LHCN-M2 (cell line): ENCODE measurements at regions not wholly inside any gene's neighbourhood (a gene's known extent, or its start where the extent isn't known, plus 50 kb on each side); places are given as distances from the start of the nearest gene placed in this dataset.
"Not testable (repeated sequence)": the region's sequence is repeated elsewhere in the genome, so short reads cannot be mapped to it uniquely, and the experiment has no call there.

ENCODE experiments used
- DNase-seq: peaks from one replicate; pipeline ENCODE4 v3.0.0-alpha.2; 2012; ENCODE audit warnings: low read depth

- DNase-seq: not testable (repeated sequence)
Measured at GRCh38 chr5:115691814-115692213, 66.0 kb upstream of the TMED7 start.

DNA sequence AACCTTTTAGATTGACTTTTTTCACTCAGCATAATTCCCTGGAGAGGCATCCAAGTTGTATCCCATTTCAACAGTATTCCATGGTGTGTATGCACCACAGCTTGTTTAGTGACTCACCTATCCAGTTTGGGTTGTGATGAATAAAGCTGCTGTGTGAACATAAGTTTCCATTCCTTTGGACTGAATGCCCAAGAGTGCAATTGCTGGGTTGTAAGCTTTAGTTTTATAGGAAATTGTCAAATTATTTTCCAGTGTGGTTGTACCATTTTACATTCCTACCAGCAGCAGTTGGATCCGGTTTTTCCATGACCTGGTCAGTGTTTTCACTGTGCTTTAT lies 60.9 kb upstream of the TMED7 start:
- peak; percentile 62 for DNase-seq

GRCh38 chr5:115686051-115686737 lies 60.4 kb upstream of the TMED7 start:
- peak; percentile 4 for DNase-seq

- DNase-seq: no peak
Measured at GRCh38 chr5:115685490-115685889, 59.7 kb upstream of the TMED7 start.

DNA sequence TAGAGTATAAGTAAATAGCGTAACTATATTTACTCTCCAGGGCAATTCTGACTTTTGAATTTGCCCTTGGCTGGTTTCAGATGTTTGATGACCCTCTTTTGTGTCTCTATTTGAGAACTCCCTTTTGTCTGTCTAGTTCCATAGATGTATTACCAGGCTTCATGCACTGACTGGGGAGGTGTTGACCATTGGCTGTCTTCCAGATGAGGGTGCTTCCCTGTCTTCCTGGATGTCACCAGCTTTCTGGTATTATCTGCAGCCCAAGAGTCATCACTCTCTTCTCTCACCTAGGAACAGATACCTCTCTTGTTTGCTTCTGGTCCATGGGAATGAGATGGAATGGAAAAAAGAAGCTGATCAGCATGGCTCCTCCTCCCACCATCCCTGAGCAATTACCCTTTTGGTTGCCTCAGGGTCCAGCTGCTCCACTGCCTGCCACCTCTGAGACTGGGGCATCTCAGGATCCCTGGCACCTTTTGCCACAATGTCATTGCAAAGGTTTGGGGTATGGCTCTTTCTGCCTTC lies 58.7 kb upstream of the TMED7 start:
- no peak for DNase-seq

- DNase-seq: no peak
Measured at GRCh38 chr5:115683081-115683480, 57.2 kb upstream of the TMED7 start.
